GM23338 (cell line): ENCODE measurements at regions not wholly inside any gene's neighbourhood (a gene's known extent, or its start where the extent isn't known, plus 50 kb on each side); places are given as distances from the start of the nearest gene placed in this dataset.

ENCODE experiments used
- ATAC-seq: fragments of 200-7000 bp; cut with Tn5 transposase; 3 replicates; pipeline ENCODE4 v1.9.1; 2020
- DNase-seq: peaks from one replicate; pipeline ENCODE4 v3.0.0-alpha.2; 2015; ENCODE audit warnings: low spot score
- H2AFZ ChIP-seq: fragments of 200-600 bp; sonication (generic); 2 replicates; pipeline ENCODE4 v1.8.0; 2016; ENCODE audit warnings: antibody characterized with exemption, mild to moderate bottlenecking, moderate library complexity
- H3F3A ChIP-seq: fragments of 200-600 bp; sonication (generic); replicated peaks from 2 replicates; pipeline ENCODE4 v1.8.0; 2017; ENCODE audit warnings: antibody characterized with exemption, mixed run types, low read depth
- H3K27ac ChIP-seq: fragments of 200-600 bp; sonication (generic); 2 replicates; pipeline ENCODE4 v1.6.1; 2016; ENCODE audit warnings: low read depth
- H3K27me3 ChIP-seq: fragments of 200-600 bp; sonication (generic); 2 replicates; pipeline ENCODE4 v1.8.0; 2016; ENCODE audit warnings: mild to moderate bottlenecking, mixed run types, moderate library complexity; ENCODE audit not compliant: insufficient read depth
- H3K36me3 ChIP-seq: fragments of 200-600 bp; sonication (generic); 2 replicates; pipeline ENCODE4 v1.8.0; 2016; ENCODE audit warnings: mild to moderate bottlenecking; ENCODE audit not compliant: insufficient read depth
- H3K4me1 ChIP-seq: fragments of 200-600 bp; sonication (generic); 2 replicates; pipeline ENCODE4 v1.8.0; 2016; ENCODE audit warnings: mild to moderate bottlenecking, moderate library complexity; ENCODE audit not compliant: insufficient read depth
- H3K4me2 ChIP-seq: fragments of 200-600 bp; sonication (generic); 2 replicates; pipeline ENCODE4 v1.7.1; 2017; ENCODE audit warnings: mixed run types
- H3K4me3 ChIP-seq: fragments of 200-600 bp; sonication (generic); 2 replicates; pipeline ENCODE4 v1.6.1; 2016; ENCODE audit warnings: mixed run types
- H3K79me2 ChIP-seq: fragments of 200-600 bp; sonication (generic); replicated peaks from 2 replicates; pipeline ENCODE4 v1.8.0; 2017; ENCODE audit warnings: mild to moderate bottlenecking; ENCODE audit not compliant: insufficient read depth
- H3K9me2 ChIP-seq: fragments of 200-600 bp; sonication (generic); 2 replicates; pipeline ENCODE4 v1.8.0; 2017; ENCODE audit not compliant: insufficient read depth
- H4K20me1 ChIP-seq: fragments of 200-600 bp; sonication (generic); replicated peaks from 2 replicates; pipeline ENCODE4 v1.8.0; 2017; ENCODE audit warnings: mild to moderate bottlenecking; ENCODE audit not compliant: insufficient read depth
- H3K27ac Mint-ChIP-seq: 2 replicates; pipeline ENCODE4 v1.8.0; 2020; ENCODE audit warnings: inconsistent platforms, mild to moderate bottlenecking, moderate library complexity, mixed read lengths
- H3K27me3 Mint-ChIP-seq: 3 replicates; pipeline ENCODE4 v1.8.0; 2022; ENCODE audit warnings: low read depth, mild to moderate bottlenecking, moderate library complexity, mixed read lengths, inconsistent platforms; ENCODE audit not compliant: insufficient read depth, poor library complexity
- H3K36me3 Mint-ChIP-seq: 3 replicates; pipeline ENCODE4 v1.8.0; 2021; ENCODE audit warnings: low read depth, mild to moderate bottlenecking, inconsistent platforms, moderate library complexity, mixed read lengths
- H3K4me1 Mint-ChIP-seq: 3 replicates; pipeline ENCODE4 v1.8.0; 2020; ENCODE audit warnings: mild to moderate bottlenecking, inconsistent platforms, mixed read lengths
- H3K4me3 Mint-ChIP-seq: 3 replicates; pipeline ENCODE4 v1.8.0; 2021; ENCODE audit warnings: moderate library complexity, mild to moderate bottlenecking, inconsistent platforms, mixed read lengths
- H3K9me3 Mint-ChIP-seq: 3 replicates; pipeline ENCODE4 v1.8.0; 2020; ENCODE audit warnings: moderate library complexity, mild to moderate bottlenecking, inconsistent platforms, mixed read lengths
- CREB1 ChIP-seq: fragments of 250-450 bp; sonication (Bioruptor Pico); IDR thresholded peaks from 2 replicates; pipeline ENCODE4 v1.5.0; 2020; ENCODE audit warnings: low read depth, mild to moderate bottlenecking, moderate library complexity
- ETS1 ChIP-seq: IDR thresholded peaks from 2 replicates; pipeline ENCODE4 v1.6.1; 2016; ENCODE audit warnings: antibody characterized with exemption
- POLR2AphosphoS5 ChIP-seq: IDR thresholded peaks from 2 replicates; pipeline ENCODE4 v1.6.1; 2016; ENCODE audit warnings: antibody characterized with exemption, low read depth
- STAT1 ChIP-seq: IDR thresholded peaks from one replicate; pipeline ENCODE4 v1.6.1; 2016; ENCODE audit warnings: antibody characterized with exemption; ENCODE audit not compliant: unreplicated experiment
- ZNF114 ChIP-seq: fragments of 250-450 bp; sonication (Bioruptor Pico); IDR thresholded peaks from 2 replicates; pipeline ENCODE4 v1.5.0; 2020; ENCODE audit warnings: mild to moderate bottlenecking, moderate library complexity
- ZNF331 ChIP-seq: fragments of 250-450 bp; sonication (Bioruptor Pico); IDR thresholded peaks from 2 replicates; pipeline ENCODE4 v1.5.0; 2020; ENCODE audit warnings: low read depth, mild to moderate bottlenecking, moderate library complexity
- TF ChIP-seq, protein P1 (sequence below): fragments of 250-450 bp; sonication (Bioruptor Pico); IDR thresholded peaks from 2 replicates; pipeline ENCODE4 v1.5.0; 2020; ENCODE audit warnings: mild to moderate bottlenecking, moderate library complexity

DNA sequence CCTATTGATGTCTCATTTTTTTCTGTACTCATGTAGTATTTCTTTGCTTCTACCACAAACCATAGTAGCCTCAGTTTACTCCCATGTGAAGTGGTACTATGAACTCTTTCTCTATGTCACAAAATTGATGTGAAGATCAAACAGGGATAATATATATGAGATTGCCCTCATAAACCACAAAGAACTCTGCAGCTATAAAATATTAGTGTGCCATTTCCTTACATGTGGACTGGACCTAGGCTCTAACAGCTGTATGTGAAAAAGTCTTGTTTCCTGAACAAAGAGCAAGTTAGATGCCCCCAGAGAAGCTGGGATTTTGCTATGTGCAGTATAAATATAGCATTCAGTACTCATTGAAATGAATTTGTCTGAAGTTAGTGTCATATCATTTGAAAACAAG lies 412.6 kb upstream of the ADAMTSL1 start (continued):
- TF ChIP-seq, protein P1, sequence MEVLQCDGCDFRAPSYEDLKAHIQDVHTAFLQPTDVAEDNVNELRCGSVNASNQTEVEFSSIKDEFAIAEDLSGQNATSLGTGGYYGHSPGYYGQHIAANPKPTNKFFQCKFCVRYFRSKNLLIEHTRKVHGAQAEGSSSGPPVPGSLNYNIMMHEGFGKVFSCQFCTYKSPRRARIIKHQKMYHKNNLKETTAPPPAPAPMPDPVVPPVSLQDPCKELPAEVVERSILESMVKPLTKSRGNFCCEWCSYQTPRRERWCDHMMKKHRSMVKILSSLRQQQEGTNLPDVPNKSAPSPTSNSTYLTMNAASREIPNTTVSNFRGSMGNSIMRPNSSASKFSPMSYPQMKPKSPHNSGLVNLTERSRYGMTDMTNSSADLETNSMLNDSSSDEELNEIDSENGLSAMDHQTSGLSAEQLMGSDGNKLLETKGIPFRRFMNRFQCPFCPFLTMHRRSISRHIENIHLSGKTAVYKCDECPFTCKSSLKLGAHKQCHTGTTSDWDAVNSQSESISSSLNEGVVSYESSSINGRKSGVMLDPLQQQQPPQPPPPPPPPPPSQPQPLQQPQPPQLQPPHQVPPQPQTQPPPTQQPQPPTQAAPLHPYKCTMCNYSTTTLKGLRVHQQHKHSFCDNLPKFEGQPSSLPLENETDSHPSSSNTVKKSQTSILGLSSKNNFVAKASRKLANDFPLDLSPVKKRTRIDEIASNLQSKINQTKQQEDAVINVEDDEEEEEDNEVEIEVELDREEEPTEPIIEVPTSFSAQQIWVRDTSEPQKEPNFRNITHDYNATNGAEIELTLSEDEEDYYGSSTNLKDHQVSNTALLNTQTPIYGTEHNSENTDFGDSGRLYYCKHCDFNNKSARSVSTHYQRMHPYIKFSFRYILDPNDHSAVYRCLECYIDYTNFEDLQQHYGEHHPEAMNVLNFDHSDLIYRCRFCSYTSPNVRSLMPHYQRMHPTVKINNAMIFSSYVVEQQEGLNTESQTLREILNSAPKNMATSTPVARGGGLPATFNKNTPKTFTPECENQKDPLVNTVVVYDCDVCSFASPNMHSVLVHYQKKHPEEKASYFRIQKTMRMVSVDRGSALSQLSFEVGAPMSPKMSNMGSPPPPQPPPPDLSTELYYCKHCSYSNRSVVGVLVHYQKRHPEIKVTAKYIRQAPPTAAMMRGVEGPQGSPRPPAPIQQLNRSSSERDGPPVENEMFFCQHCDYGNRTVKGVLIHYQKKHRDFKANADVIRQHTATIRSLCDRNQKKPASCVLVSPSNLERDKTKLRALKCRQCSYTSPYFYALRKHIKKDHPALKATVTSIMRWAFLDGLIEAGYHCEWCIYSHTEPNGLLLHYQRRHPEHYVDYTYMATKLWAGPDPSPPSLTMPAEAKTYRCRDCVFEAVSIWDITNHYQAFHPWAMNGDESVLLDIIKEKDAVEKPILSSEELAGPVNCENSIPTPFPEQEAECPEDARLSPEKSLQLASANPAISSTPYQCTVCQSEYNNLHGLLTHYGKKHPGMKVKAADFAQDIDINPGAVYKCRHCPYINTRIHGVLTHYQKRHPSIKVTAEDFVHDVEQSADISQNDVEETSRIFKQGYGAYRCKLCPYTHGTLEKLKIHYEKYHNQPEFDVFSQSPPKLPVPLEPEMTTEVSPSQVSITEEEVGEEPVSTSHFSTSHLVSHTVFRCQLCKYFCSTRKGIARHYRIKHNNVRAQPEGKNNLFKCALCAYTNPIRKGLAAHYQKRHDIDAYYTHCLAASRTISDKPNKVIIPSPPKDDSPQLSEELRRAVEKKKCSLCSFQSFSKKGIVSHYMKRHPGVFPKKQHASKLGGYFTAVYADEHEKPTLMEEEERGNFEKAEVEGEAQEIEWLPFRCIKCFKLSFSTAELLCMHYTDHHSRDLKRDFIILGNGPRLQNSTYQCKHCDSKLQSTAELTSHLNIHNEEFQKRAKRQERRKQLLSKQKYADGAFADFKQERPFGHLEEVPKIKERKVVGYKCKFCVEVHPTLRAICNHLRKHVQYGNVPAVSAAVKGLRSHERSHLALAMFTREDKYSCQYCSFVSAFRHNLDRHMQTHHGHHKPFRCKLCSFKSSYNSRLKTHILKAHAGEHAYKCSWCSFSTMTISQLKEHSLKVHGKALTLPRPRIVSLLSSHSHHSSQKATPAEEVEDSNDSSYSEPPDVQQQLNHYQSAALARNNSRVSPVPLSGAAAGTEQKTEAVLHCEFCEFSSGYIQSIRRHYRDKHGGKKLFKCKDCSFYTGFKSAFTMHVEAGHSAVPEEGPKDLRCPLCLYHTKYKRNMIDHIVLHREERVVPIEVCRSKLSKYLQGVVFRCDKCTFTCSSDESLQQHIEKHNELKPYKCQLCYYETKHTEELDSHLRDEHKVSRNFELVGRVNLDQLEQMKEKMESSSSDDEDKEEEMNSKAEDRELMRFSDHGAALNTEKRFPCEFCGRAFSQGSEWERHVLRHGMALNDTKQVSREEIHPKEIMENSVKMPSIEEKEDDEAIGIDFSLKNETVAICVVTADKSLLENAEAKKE (CRISPR knock-in tag): no peak
- TF ChIP-seq STAT1: no peak
- TF ChIP-seq CREB1: no peak
- TF ChIP-seq ZNF331 (CRISPR knock-in tag): no peak
- no peak for TF ChIP-seq POLR2AphosphoS5

GRCh38 chr9:18061856-18062255 lies 412.1 kb upstream of the ADAMTSL1 start:
- H3K27ac Mint-ChIP-seq: no peak overlapping the region
- no peak overlapping the region for H3K4me2 ChIP-seq
- DNase-seq (no peak), ATAC-seq (no peak)
- H3K27me3 Mint-ChIP-seq: peaks cover 2% of the 10 kb centered on the region
- no peak overlapping the region for H3K4me3 ChIP-seq
- no peaks in the 10 kb centered on the region for H3K9me3 Mint-ChIP-seq
- no peaks in the 10 kb centered on the region for H3K79me2 ChIP-seq
- no peaks in the 10 kb centered on the region for H3K4me1 ChIP-seq
- no peak overlapping the region for H3K27ac ChIP-seq
- no peak overlapping the region for H2AFZ ChIP-seq
- TF ChIP-seq POLR2AphosphoS5: no peak
- no peak for TF ChIP-seq ZNF114
- TF ChIP-seq STAT1: no peak
- TF ChIP-seq ETS1: no peak
- no peak for TF ChIP-seq CREB1
- no peaks in the 10 kb centered on the region for H3K9me2 ChIP-seq
- H3F3A ChIP-seq: no peaks in the 10 kb centered on the region
- H3K4me1 Mint-ChIP-seq: no peaks in the 10 kb centered on the region
- H3K36me3 ChIP-seq: no peaks in the 10 kb centered on the region
- no peaks in the 10 kb centered on the region for H3K36me3 Mint-ChIP-seq
- no peaks in the 10 kb centered on the region for H3K27me3 ChIP-seq
- no peak overlapping the region for H3K4me3 Mint-ChIP-seq
- H4K20me1 ChIP-seq: no peaks in the 10 kb centered on the region
